HG03558 (cell line): ENCODE measurements at regions not wholly inside any gene's neighbourhood (a gene's known extent, or its start where the extent isn't known, plus 50 kb on each side); places are given as distances from the start of the nearest gene placed in this dataset.

Source experiments
- ATAC-seq: cut with Tn5 transposase; IDR thresholded peaks from one replicate; pipeline ENCODE4 v1.9.1; 2021; ENCODE audit warnings: moderate number of reproducible peaks; ENCODE audit not compliant: unreplicated experiment; ENCODE audit errors: extremely low read depth

- ATAC-seq = no peak
Measured at GRCh38 chr14:31943217-31943799, 133.8 kb upstream of the ARHGAP5 start.

GRCh38 chr14:31943861-31944255, 133.2 kb upstream of the ARHGAP5 start:
- no peak for ATAC-seq

GRCh38 chr14:31944256-31945073, 132.6 kb upstream of the ARHGAP5 start:
- no peak for ATAC-seq

GRCh38 chr14:31945074-31945613, 132.0 kb upstream of the ARHGAP5 start:
- ATAC-seq = no peak

GRCh38 chr14:31945701-31946100, 131.4 kb upstream of the ARHGAP5 start:
- ATAC-seq = no peak

- ATAC-seq = no peak
Measured at GRCh38 chr14:31947076-31947475, 130.0 kb upstream of the ARHGAP5 start.

- ATAC-seq = no peak
Measured at GRCh38 chr14:31947680-31948595, 129.2 kb upstream of the ARHGAP5 start.

GRCh38 chr14:31949709-31950108, 127.4 kb upstream of the ARHGAP5 start:
- no peak for ATAC-seq

GRCh38 chr14:31950331-31950730, 126.8 kb upstream of the ARHGAP5 start:
- ATAC-seq = no peak

- no peak for ATAC-seq
Measured at GRCh38 chr14:31950764-31951637, 126.1 kb upstream of the ARHGAP5 start.

- no peak for ATAC-seq
Measured at GRCh38 chr14:31951638-31951964, 125.5 kb upstream of the ARHGAP5 start.

- no peak for ATAC-seq
Measured at GRCh38 chr14:31952573-31952972, 124.5 kb upstream of the ARHGAP5 start.

- no peak for ATAC-seq
Measured at GRCh38 chr14:31953210-31953609, 123.9 kb upstream of the ARHGAP5 start.

GRCh38 chr14:31954991-31955390, 122.1 kb upstream of the ARHGAP5 start:
- ATAC-seq = no peak

- no peak for ATAC-seq
Measured at GRCh38 chr14:31955936-31956579, 121.0 kb upstream of the ARHGAP5 start.

GRCh38 chr14:31957565-31957964, 119.5 kb upstream of the ARHGAP5 start:
- no peak for ATAC-seq

- no peak for ATAC-seq
Measured at GRCh38 chr14:31960039-31960438, 117.1 kb upstream of the ARHGAP5 start.

- ATAC-seq = no peak
Measured at GRCh38 chr14:31961896-31962295, 115.2 kb upstream of the ARHGAP5 start.

GRCh38 chr14:31962920-31963319, 114.2 kb upstream of the ARHGAP5 start:
- no peak for ATAC-seq
